Pancreas (tissue), 10 donors: ENCODE measurements at regions not wholly inside any gene's neighbourhood (a gene's known extent, or its start where the extent isn't known, plus 50 kb on each side); places are given as distances from the start of the nearest gene placed in this dataset.

ENCODE experiments used
- ATAC-seq, 4 donors: fragments of 200-7000 bp; cut with Tn5 transposase; one replicate each; pipeline versions ENCODE4 v1.8.0 to v1.9.1; 2020; ENCODE audit warnings: mild to moderate bottlenecking in 4 of 4, moderate library complexity in 4 of 4
- DNase-seq, 6 donors: peaks; one replicate each; pipeline ENCODE4 v3.0.0-alpha.2; 2020
- FAIRE-seq: peaks from 2 replicates; lab custom pipeline; 2012; peaks lifted over from hg19 to GRCh38; lab: Jason Lieb, UNC
- H3K27ac ChIP-seq, 4 donors: fragments of 200-600 bp; sonication (generic); 1 replicate in 3 of 4; 2 replicates in 1 of 4; pipeline versions ENCODE4 v1.5.0 to v1.8.0; 2020
- H3K27me3 ChIP-seq, 4 donors: fragments of 200-600 bp; one replicate each; pipeline ENCODE4 v1.8.0; 2021
- H3K36me3 ChIP-seq, 3 donors: fragments of 200-600 bp; sonication (generic) in 1 of 3; one replicate each; pipeline versions ENCODE4 v1.5.0 to v1.8.0; 2020 to 2021
- H3K4me1 ChIP-seq, 3 donors: fragments of 200-600 bp; one replicate each; pipeline ENCODE4 v1.8.0; 2021
- H3K4me3 ChIP-seq, 4 donors: fragments of 200-600 bp; sonication (generic) in 2 of 4; one replicate each; pipeline versions ENCODE4 v1.5.0 to v1.8.0; 2020 to 2021
- H3K9me3 ChIP-seq, 4 donors: fragments of 200-600 bp; one replicate each; pipeline ENCODE4 v1.8.0; 2021
- WGBS, 2 donors: extraction: QIAGEN DNeasy Blood & Tissue Kit; methylation state at CpG; one replicate each; pipeline ENCODE4 v1.1.7; 2013; 5-methylcytosine and 5-hydroxymethylcytosine counted together
- intact Hi-C, 3 donors: fragments of 100-400 bp; cut with DNase I; formaldehyde crosslinking; loops; one replicate each; pipeline versions ENCODE4 v1.11.1 to v1.14.2; 2022
- TF ChIP-seq, protein P1 (sequence below), 4 donors: fragments of 200-600 bp; sonication (generic) in 3 of 4; IDR thresholded peaks; one replicate each; pipeline versions ENCODE4 v1.5.0 to v1.8.0; 2021; ENCODE audit warnings: antibody characterized with exemption in 4 of 4
- donor health status: healthy with polysubstance abuse.
- donor health status: DM: no; HTN: no; CAD: no; lungs with moderate emphysema.
- donor health status: DM: no; HTN: no; CAD: no.
- donor health status: control.
- donor health status: control.
- donor health status: Bipolar disorder and iron deficiency.
- donor health status: DM: yes; HTN: yes; CAD: no.
- donor health status: DM: no; HTN: no; CAD: no.
- donor health status: DM: no; HTN: no; CAD: no.
- donor health status: DM: yes; HTN: yes; CAD: no.

DNA sequence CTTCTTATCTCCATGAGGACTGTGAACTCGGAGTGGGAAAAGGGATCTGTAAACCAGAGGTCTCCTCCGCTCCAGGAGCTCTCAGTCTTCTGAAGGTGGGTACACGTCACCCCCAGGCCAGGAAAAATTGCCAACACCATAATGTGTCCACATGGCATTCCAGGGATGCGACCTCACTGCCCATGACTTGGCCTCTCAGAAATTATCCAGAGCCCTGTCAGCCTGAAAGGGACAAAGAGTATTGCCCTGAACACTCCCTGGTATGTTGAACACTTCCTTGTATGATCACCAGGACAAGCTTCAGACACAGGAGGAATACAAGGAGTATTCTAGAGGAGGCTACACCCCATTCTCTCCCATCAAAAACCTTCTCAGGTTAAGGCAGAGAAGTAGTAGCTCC lies 81.0 kb upstream of the SLC7A1 start:
- intact Hi-C loops: no loop called here
- TF ChIP-seq, protein P1, sequence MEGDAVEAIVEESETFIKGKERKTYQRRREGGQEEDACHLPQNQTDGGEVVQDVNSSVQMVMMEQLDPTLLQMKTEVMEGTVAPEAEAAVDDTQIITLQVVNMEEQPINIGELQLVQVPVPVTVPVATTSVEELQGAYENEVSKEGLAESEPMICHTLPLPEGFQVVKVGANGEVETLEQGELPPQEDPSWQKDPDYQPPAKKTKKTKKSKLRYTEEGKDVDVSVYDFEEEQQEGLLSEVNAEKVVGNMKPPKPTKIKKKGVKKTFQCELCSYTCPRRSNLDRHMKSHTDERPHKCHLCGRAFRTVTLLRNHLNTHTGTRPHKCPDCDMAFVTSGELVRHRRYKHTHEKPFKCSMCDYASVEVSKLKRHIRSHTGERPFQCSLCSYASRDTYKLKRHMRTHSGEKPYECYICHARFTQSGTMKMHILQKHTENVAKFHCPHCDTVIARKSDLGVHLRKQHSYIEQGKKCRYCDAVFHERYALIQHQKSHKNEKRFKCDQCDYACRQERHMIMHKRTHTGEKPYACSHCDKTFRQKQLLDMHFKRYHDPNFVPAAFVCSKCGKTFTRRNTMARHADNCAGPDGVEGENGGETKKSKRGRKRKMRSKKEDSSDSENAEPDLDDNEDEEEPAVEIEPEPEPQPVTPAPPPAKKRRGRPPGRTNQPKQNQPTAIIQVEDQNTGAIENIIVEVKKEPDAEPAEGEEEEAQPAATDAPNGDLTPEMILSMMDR (IDR thresholded peaks at IDR 0.05): no peak
- Histone ChIP-seq H3K36me3 (no peaks in the 10 kb centered on the region), H3K27ac (no peak overlapping the region), H3K9me3 (no peaks in the 10 kb centered on the region), H3K27me3 (no peaks in the 10 kb centered on the region), H3K4me1 (no peaks in the 10 kb centered on the region), H3K4me3 (no peak overlapping the region)
- DNase-seq (no peak), ATAC-seq (peak; percentile 28 to 42 (median 38)), FAIRE-seq (no peak)
- WGBS, 2 donors: 74 to 85% methylated on average over 4 of the region's 4 CpGs

DNA sequence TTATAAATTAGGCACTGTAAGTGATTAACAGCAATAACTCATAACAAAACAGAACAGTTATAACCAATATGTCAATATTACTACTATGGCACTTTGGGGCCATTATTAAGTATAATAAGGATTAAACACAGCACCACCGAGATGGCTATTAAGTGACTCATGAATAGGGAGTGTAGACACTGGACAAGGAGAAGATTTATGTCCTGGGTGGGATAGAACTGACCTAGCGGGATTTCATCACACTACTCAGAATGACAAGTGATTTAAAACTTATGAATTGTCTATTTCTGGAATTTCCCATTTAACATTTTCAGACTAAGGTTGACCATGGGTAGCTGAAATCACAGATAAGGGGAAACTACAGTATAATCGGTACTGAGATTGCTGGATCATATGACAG lies 79.0 kb upstream of the SLC7A1 start:
- Histone ChIP-seq H3K4me1 (no peaks in the 10 kb centered on the region), H3K4me3 (no peak overlapping the region), H3K36me3 (no peaks in the 10 kb centered on the region), H3K9me3 (no peaks in the 10 kb centered on the region), H3K27me3 (no peaks in the 10 kb centered on the region), H3K27ac (no peak overlapping the region)
- no peak for FAIRE-seq
- WGBS, 2 donors: 67 to 76% methylated on average over 3 of the region's 3 CpGs
- TF ChIP-seq, protein P1 (IDR thresholded peaks at IDR 0.05): no peak
- no peak for DNase-seq
- intact Hi-C loops: no loop called here
- no peak for ATAC-seq

DNA sequence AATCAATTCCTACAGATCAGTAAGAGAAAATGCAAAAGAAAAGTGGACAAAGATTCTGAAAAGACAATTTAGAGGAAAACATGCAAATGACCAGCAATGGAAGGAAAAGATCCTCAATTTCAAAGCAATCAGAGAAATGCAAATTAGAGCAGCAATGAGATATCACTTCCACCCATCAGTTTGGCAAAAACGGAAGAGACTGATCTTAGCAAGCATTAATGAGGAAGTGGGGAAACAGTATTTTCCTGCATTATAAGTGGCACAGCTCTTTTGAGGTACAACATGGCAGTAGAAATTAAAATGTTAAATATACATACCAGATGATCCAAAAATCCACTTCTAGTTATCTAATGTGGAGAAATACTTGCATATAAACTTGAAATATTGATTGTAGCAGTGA lies 69.1 kb upstream of the SLC7A1 start:
- peaks cover 0 to 5% (median 0%) of the 10 kb centered on the region in 4 donors for H3K27me3 ChIP-seq
- no peak overlapping the region for H3K4me3 ChIP-seq
- intact Hi-C loops: no loop called here
- TF ChIP-seq, protein P1 (IDR thresholded peaks at IDR 0.05): no peak
- 33 to 56% methylated on average over 1 of the region's 1 CpG for WGBS, 2 donors
- H3K27ac ChIP-seq: no peak overlapping the region
- H3K9me3 ChIP-seq: no peaks in the 10 kb centered on the region
- no peaks in the 10 kb centered on the region for H3K36me3 ChIP-seq
- FAIRE-seq: no peak
- DNase-seq: no peak
- no peak for ATAC-seq
- no peaks in the 10 kb centered on the region for H3K4me1 ChIP-seq

DNA sequence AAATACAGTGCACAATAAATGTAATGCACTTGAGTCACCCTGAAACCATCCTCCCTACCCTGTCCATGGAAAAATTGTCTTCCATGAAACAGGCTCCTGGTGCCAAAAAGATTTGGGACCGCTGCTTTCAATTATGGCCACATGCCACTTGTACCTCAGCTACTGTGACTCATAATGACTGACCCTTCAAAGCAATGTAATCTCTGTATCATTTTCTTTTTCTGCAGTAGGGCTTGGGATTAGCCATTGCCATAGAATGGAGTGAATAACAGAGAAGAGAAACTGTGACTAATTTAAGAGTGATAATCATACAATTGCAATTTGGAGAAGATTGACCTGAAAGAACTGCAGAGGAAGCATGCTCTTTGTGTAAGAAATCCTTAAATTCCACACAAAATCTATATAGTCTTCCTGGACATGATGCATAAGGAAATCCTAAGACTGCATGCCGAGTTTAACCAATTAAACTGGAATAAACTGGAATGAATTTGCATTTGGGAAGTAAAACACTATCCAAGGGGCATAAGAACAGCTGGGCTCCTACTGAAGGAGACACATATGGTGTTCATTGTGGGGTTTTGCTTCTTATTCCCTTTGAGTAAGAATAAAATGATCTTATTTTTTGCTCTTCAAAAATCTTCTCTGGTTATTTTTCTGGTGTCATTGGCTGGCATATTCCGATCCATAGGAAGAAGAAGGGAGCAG lies 59.5 kb upstream of the SLC7A1 start:
- no peaks in the 10 kb centered on the region for H3K27me3 ChIP-seq
- no peak for FAIRE-seq
- WGBS, 2 donors: 69% methylated on average over 3 of the region's 3 CpGs
- TF ChIP-seq, protein P1 (IDR thresholded peaks at IDR 0.05): no peak
- DNase-seq: no peak
- H3K36me3 ChIP-seq: no peaks in the 10 kb centered on the region
- no peak for ATAC-seq
- H3K4me1 ChIP-seq: no peaks in the 10 kb centered on the region
- H3K4me3 ChIP-seq: no peak overlapping the region
- intact Hi-C loops: no loop called here
- no peaks in the 10 kb centered on the region for H3K9me3 ChIP-seq
- H3K27ac ChIP-seq: no peak overlapping the region

DNA sequence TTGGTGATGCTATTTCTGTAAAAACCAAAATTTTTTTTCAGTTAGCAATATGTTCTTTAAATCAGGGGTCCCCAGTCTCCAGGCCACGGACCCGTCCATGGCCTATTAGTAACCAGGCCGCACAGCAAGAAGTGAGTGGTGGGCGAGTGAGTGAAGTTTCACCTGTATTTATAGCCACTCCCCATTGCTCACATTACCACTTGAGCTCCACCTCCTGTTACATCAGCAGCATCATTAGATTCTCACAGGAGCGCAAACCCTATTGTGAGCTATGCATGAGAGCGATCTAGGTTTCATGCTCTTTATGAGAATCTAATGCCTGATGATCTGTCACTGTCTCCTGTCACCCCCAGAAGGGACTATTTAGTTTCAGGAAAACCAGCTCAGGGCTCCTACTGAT lies 58.9 kb upstream of the SLC7A1 start:
- Histone ChIP-seq H3K4me3 (no peak overlapping the region), H3K9me3 (no peaks in the 10 kb centered on the region), H3K36me3 (no peaks in the 10 kb centered on the region), H3K4me1 (no peaks in the 10 kb centered on the region), H3K27me3 (no peaks in the 10 kb centered on the region), H3K27ac (no peak overlapping the region)
- intact Hi-C loops: no loop called here
- ATAC-seq (no peak), FAIRE-seq (no peak), DNase-seq (no peak)
- TF ChIP-seq, protein P1 (IDR thresholded peaks at IDR 0.05): no peak
- WGBS, 2 donors: 95 to 97% methylated on average over 6 of the region's 6 CpGs
